IMR-90 (cell line): ENCODE measurements at regions not wholly inside any gene's neighbourhood (a gene's known extent, or its start where the extent isn't known, plus 50 kb on each side); places are given as distances from the start of the nearest gene placed in this dataset.

Source experiments
- ATAC-seq: fragments of 200-7000 bp; cut with Tn5 transposase; 2 replicates; pipeline ENCODE4 v1.9.1; 2020; ENCODE audit warnings: low read depth, mild to moderate bottlenecking, moderate library complexity
- BruUV-seq: library from RNA; stranded (reverse); fragments of 400-500 nt; replicated peaks from 2 replicates; lab custom pipeline; 2021; lab: Mats Ljungman, UMichigan
- CTCF ChIA-PET: fragments of 300-600 bp; formaldehyde crosslinking; extraction: SDS; loops from one replicate; lab custom pipeline; 2021; ENCODE audit warnings: antibody characterized with exemption; lab: Yijun Ruan, JAX
- POLR2A ChIA-PET: fragments of 300-600 bp; sonication (Branson Sonifier 250); formaldehyde crosslinking; loops from one replicate; lab custom pipeline; 2022; ENCODE audit warnings: antibody characterized with exemption; ENCODE audit not compliant: unreplicated experiment; lab: Charles Lee
- DNase-seq: peaks from one replicate; pipeline ENCODE4 v3.0.0; 2013
- H2AFZ ChIP-seq: replicated peaks from 2 replicates; pipeline ENCODE3; 2013; ENCODE audit warnings: low read length, mild to moderate bottlenecking; ENCODE audit not compliant: poor library complexity
- H2AK5ac ChIP-seq: 2 replicates; pipeline ENCODE4 v1.6.1; 2013; ENCODE audit warnings: low read depth, low read length, inconsistent platforms
- H2AK9ac ChIP-seq: replicated peaks from 2 replicates; pipeline ENCODE3; 2013; ENCODE audit warnings: mild to moderate bottlenecking, low read depth, low read length, moderate library complexity; ENCODE audit not compliant: poor library complexity
- H2BK120ac ChIP-seq: 2 replicates; pipeline ENCODE4 v1.6.1; 2013; ENCODE audit warnings: low read depth, low read length, inconsistent platforms
- H2BK15ac ChIP-seq: 3 replicates; pipeline ENCODE4 v1.6.1; 2013; ENCODE audit warnings: low read depth, low read length, inconsistent platforms
- H2BK20ac ChIP-seq: 2 replicates; pipeline ENCODE4 v1.6.1; 2013; ENCODE audit warnings: low read depth, mild to moderate bottlenecking, inconsistent platforms, low read length, moderate library complexity
- H2BK5ac ChIP-seq: 2 replicates; pipeline ENCODE4 v1.6.1; 2013; ENCODE audit warnings: mild to moderate bottlenecking, low read depth, low read length, inconsistent platforms; ENCODE audit not compliant: poor library complexity, severe bottlenecking
- H3K14ac ChIP-seq: replicated peaks from 2 replicates; pipeline ENCODE4 v1.6.1; 2013; ENCODE audit warnings: low read depth, low read length, inconsistent platforms
- H3K18ac ChIP-seq: 2 replicates; pipeline ENCODE4 v1.6.1; 2013; ENCODE audit warnings: low read depth, low read length, control low read depth
- H3K23ac ChIP-seq: 2 replicates; pipeline ENCODE4 v1.6.1; 2013; ENCODE audit warnings: low read depth, low read length, inconsistent platforms
- H3K27ac ChIP-seq: 2 replicates; pipeline ENCODE4 v1.5.1; 2013; ENCODE audit warnings: mild to moderate bottlenecking, control low read depth, low read length; ENCODE audit not compliant: insufficient read depth
- H3K27me3 ChIP-seq: 2 replicates; pipeline ENCODE4 v1.6.1; 2013; ENCODE audit warnings: low read length; ENCODE audit not compliant: control insufficient read depth, insufficient read depth
- H3K36me3 ChIP-seq: 2 replicates; pipeline ENCODE4 v1.6.1; 2013; ENCODE audit warnings: low read length, mixed read lengths; ENCODE audit not compliant: control insufficient read depth, insufficient read depth
- H3K4ac ChIP-seq: 2 replicates; pipeline ENCODE4 v1.6.1; 2013; ENCODE audit warnings: low read depth, low read length, inconsistent platforms
- H3K4me1 ChIP-seq: 2 replicates; pipeline ENCODE4 v1.6.1; 2013; ENCODE audit warnings: low read length, mixed read lengths; ENCODE audit not compliant: control insufficient read depth, insufficient read depth
- H3K4me2 ChIP-seq: 2 replicates; pipeline ENCODE4 v1.6.1; 2013; ENCODE audit warnings: low read depth, mild to moderate bottlenecking, control low read depth, low read length, moderate library complexity
- H3K4me3 ChIP-seq: 2 replicates; pipeline ENCODE4 v1.5.1; 2013; ENCODE audit warnings: low read depth, mild to moderate bottlenecking, control low read depth, low read length, moderate library complexity; ENCODE audit not compliant: insufficient read depth
- H3K56ac ChIP-seq: 2 replicates; pipeline ENCODE4 v1.6.1; 2013; ENCODE audit warnings: low read length, inconsistent platforms; ENCODE audit not compliant: insufficient read depth; ENCODE audit errors: extremely low read depth
- H3K79me1 ChIP-seq, 2 experiments: 2 replicates each; pipeline ENCODE4 v1.6.1; 2013; ENCODE audit warnings: low read length in 2 of 2, inconsistent platforms in 1 of 2, low read depth in 1 of 2
- H3K9ac ChIP-seq: 2 replicates; pipeline ENCODE4 v1.6.1; 2013; ENCODE audit warnings: low read depth, low read length, control low read depth
- H3K9me1 ChIP-seq: 2 replicates; pipeline ENCODE4 v1.6.1; 2013; ENCODE audit warnings: low read length, inconsistent platforms; ENCODE audit not compliant: insufficient read depth
- H3K9me3 ChIP-seq: 2 replicates; pipeline ENCODE4 v1.6.1; 2013; ENCODE audit warnings: low read length; ENCODE audit not compliant: control insufficient read depth, insufficient read depth
- H4K20me1 ChIP-seq: 2 replicates; pipeline ENCODE4 v1.6.1; 2013; ENCODE audit warnings: low read length, inconsistent platforms; ENCODE audit not compliant: insufficient read depth
- H4K5ac ChIP-seq: 2 replicates; pipeline ENCODE4 v1.6.1; 2013; ENCODE audit warnings: mild to moderate bottlenecking, low read depth, low read length, control low read depth
- H4K8ac ChIP-seq, 2 experiments: 2 replicates each; pipeline ENCODE4 v1.6.1; 2013; ENCODE audit warnings: low read depth in 2 of 2, low read length in 2 of 2, control low read depth in 1 of 2, inconsistent platforms in 1 of 2
- H4K91ac ChIP-seq: 2 replicates; pipeline ENCODE4 v1.6.1; 2013; ENCODE audit warnings: low read depth, low read length, inconsistent platforms; ENCODE audit not compliant: insufficient read depth
- CEBPB ChIP-seq: IDR thresholded peaks from 2 replicates; pipeline ENCODE4 v1.6.1; 2012; ENCODE audit warnings: low read depth, low read length, improper control_type of control experiment
- CHD1 ChIP-seq: IDR thresholded peaks from 2 replicates; pipeline ENCODE4 v1.6.1; 2012; ENCODE audit warnings: low read depth, low read length, improper control_type of control experiment
- FOS ChIP-seq: fragments of 150-350 bp; IDR thresholded peaks from 2 replicates; pipeline ENCODE4 v1.6.1; 2016; ENCODE audit warnings: low read depth, low read length
- MAFK ChIP-seq: IDR thresholded peaks from 2 replicates; pipeline ENCODE4 v1.6.1; 2012; ENCODE audit warnings: low read depth, low read length, improper control_type of control experiment
- MXI1 ChIP-seq: IDR thresholded peaks from 2 replicates; pipeline ENCODE4 v1.6.1; 2012; ENCODE audit warnings: low read depth, mild to moderate bottlenecking, low read length, moderate library complexity, borderline replicate concordance
- RAD21 ChIP-seq: IDR thresholded peaks from 2 replicates; pipeline ENCODE4 v1.6.1; 2012; ENCODE audit warnings: low read length, improper control_type of control experiment
- RCOR1 ChIP-seq: IDR thresholded peaks from 2 replicates; pipeline ENCODE4 v1.6.1; 2012; ENCODE audit warnings: mild to moderate bottlenecking, low read length, improper control_type of control experiment; ENCODE audit not compliant: insufficient replicate concordance
- RFX5 ChIP-seq: IDR thresholded peaks from 2 replicates; pipeline ENCODE4 v1.8.0; 2012; ENCODE audit warnings: low read depth, mild to moderate bottlenecking, low read length, moderate library complexity
- WGBS, 2 experiments: methylation state at CpG; one replicate each; pipeline versions ENCODE4 v1.1.5 to v1.1.7; 2013; ENCODE audit warnings: missing lambda C conversion rate in 2 of 2; ENCODE audit not compliant: insufficient read length in 1 of 2; ENCODE audit errors: extremely low coverage in 2 of 2; 5-methylcytosine and 5-hydroxymethylcytosine counted together
- dilution Hi-C: fragments of 300-500 bp; cut with HindIII; formaldehyde crosslinking; loops from one replicate; pipeline ENCODE4 v1.14.3; 2018; ENCODE audit warnings: low sequenced_read_pairs; ENCODE audit not compliant: unreplicated experiment
- in situ Hi-C: fragments of 300-500 bp; cut with MboI; formaldehyde crosslinking; loops from 3 replicates; pipeline ENCODE4 v1.14.3; 2019; ENCODE audit warnings: low sequenced_read_pairs, inconsistent platforms, mixed read lengths
- intact Hi-C: fragments of 100-400 bp; cut with micrococcal nuclease; formaldehyde crosslinking; loops from 2 replicates; pipeline ENCODE4 v1.10.0; 2022

DNA sequence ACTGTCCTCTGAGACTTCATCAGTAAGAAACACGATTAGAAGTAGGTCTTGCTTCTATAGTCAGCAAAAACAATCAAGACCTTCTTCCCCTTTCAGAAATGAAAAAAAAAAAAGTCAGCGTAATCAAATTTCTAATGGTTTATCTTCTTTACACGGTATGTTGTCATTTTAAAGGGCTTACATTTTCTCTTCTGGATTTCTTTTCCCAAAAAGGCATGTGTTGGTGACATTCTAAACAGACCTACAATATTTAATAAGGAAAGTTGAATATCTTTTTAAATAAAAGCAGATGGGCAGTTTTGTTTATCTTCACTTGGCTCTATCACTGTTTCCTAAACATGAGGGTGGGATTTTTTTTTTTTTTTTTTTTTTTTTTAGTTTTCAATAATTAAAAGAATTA, 197.3 kb upstream of the ADAMTS9 start:
- no peak overlapping the region for H3K4ac ChIP-seq
- intact Hi-C loops (no loop called here), in situ Hi-C loops (no loop called here), dilution Hi-C loops (no loop called here)
- no peak overlapping the region for H3K56ac ChIP-seq
- H2BK15ac ChIP-seq, result no peak overlapping the region
- no peak overlapping the region for H3K9ac ChIP-seq
- no peaks in the 10 kb centered on the region for H3K27me3 ChIP-seq
- no peaks in the 10 kb centered on the region for H3K9me1 ChIP-seq
- no peak overlapping the region for H3K27ac ChIP-seq
- H2AFZ ChIP-seq, result no peak overlapping the region
- H4K5ac ChIP-seq, result no peak overlapping the region
- ChIA-PET CTCF (no interaction called here), POLR2A (no interaction called here)
- H3K9me3 ChIP-seq, result no peaks in the 10 kb centered on the region
- H4K91ac ChIP-seq, result no peak overlapping the region
- H3K4me2 ChIP-seq, result no peak overlapping the region
- no peak overlapping the region for H2BK120ac ChIP-seq
- peaks cover 4% of the 10 kb centered on the region; the same call in 1 of the 2 replicates for H3K4me1 ChIP-seq
- H2BK20ac ChIP-seq, result no peak overlapping the region
- TF ChIP-seq RFX5, result no peak
- TF ChIP-seq RCOR1, result no peak
- TF ChIP-seq MAFK, result no peak
- no peak for TF ChIP-seq CHD1
- TF ChIP-seq RAD21, result no peak
- TF ChIP-seq CEBPB, result no peak
- no peak for TF ChIP-seq FOS
- no peak for TF ChIP-seq MXI1
- H3K79me1 ChIP-seq, result no peaks in the 10 kb centered on the region
- BruUV-seq, result no TSS peak
- DNase-seq, result no peak
- H2AK9ac ChIP-seq, result no peak overlapping the region
- H3K36me3 ChIP-seq, result no peaks in the 10 kb centered on the region
- H4K8ac ChIP-seq, result no peak overlapping the region
- no peak overlapping the region for H2BK5ac ChIP-seq
- no peak overlapping the region for H2AK5ac ChIP-seq
- WGBS, 2 experiments, result no CpG with 5 or more reads among the region's 3 CpGs
- no peak overlapping the region for H3K4me3 ChIP-seq
- H3K14ac ChIP-seq, result no peak overlapping the region
- H3K23ac ChIP-seq, result no peak overlapping the region
- no peaks in the 10 kb centered on the region for H4K20me1 ChIP-seq
- no peak for ATAC-seq
- H3K18ac ChIP-seq, result no peak overlapping the region
